ENCODE measurements at regions not wholly inside any gene's neighbourhood (a gene's known extent, or its start where the extent isn't known, plus 50 kb on each side); places are given as distances from the start of the nearest gene placed in this dataset.
"Not testable (repeated sequence)": the region's sequence is repeated elsewhere in the genome, so short reads cannot be mapped to it uniquely, and the experiment has no call there.

- no peak for DNase-seq
These were observed 264.3 kb upstream of the ARHGEF26 start for GRCh38 chr3:153856932-153857331.

GRCh38 chr3:153864793-153865192 lies 256.4 kb upstream of the ARHGEF26 start:
- no peak for DNase-seq

- no peak for DNase-seq
These were observed 254.3 kb upstream of the ARHGEF26 start for GRCh38 chr3:153866901-153867300.

DNA sequence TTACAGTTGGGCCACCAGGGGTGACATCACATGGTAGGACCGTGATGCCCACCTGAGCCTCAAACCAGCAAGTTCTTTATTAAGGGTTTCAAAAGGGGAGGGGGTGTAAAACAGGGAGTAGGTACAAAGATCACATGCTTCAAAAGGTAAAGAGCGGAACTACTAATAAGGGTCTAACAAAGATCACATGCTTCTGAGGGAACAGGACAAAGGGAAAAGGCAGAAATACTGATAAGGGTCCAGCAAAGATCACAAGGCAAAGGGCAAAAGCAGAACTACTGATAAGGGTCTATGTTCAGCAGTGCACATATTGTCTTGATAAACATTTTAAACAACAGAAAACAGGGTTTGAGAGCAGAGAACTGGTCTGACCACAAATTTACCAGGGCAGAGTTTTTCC lies 246.8 kb upstream of the ARHGEF26 start:
- not testable (repeated sequence) for DNase-seq

GRCh38 chr3:153880493-153880892 lies 240.7 kb upstream of the ARHGEF26 start:
- DNase-seq, result no peak

- DNase-seq, result no peak
These were observed 240.0 kb upstream of the ARHGEF26 start for GRCh38 chr3:153881201-153881600.

DNA sequence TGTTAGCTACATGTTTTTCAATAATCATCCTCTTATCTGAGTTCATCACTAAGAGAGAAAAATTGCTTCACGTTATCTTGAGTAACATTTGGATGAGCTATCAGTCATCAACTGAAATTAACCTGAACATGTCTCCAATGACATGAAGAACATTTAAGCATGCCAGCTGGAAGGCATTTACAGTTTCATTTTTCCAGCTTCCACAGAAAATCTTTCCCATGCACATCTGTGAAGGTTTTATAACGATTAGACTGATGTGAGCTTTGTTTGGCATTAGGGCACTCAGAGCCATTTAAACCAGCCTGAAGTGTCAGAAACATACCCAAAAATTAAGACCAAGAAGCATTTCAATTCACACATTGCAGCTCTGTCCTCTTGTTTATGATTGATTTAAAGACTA lies 235.8 kb upstream of the ARHGEF26 start:
- no peak for DNase-seq

- no peak for DNase-seq
These were observed 231.3 kb upstream of the ARHGEF26 start for GRCh38 chr3:153889905-153890334.

DNA sequence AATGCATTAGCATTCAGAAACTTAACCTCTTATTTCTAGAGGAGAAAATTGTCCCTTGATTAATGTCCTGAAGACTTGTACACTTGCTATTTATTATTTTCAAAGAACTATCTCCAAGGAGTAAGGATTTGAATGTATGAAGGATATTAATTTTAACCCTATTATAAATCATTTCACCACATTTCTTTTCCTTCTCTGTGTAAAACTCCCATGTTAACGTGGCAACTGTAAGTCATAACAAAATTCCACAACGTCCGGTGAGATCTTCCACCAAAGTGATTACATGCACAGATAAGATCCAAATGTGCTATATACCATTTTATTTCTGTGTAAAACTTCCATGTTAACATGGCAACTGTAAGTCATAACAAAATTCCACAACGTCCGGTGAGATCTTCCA lies 229.1 kb upstream of the ARHGEF26 start:
- no peak for DNase-seq

GRCh38 chr3:153894857-153895256 lies 226.3 kb upstream of the ARHGEF26 start:
- no peak for DNase-seq

- no peak for DNase-seq
These were observed 225.0 kb upstream of the ARHGEF26 start for GRCh38 chr3:153896197-153896596.

GRCh38 chr3:153897025-153897723 lies 224.0 kb upstream of the ARHGEF26 start:
- no peak for DNase-seq

DNA sequence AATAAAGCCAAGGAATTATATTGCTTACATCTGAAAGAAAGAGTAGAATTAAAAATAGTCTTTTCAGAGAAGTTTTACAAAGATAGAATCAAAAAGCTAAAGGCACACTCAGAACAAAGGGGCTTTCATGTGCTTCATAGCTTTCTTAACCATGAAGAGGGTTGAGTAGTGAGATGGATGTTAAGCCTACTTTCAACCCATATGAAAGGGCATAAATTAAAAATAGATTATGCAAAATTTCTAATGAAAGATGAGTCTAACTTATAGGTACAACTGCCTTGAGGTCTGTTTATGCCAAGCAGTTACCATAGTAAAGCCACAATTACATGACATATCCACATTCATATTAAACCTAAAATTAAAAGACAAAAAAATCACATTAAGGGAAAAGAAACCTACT lies 223.3 kb upstream of the ARHGEF26 start:
- DNase-seq, result no peak

- no peak for DNase-seq
These were observed 220.0 kb upstream of the ARHGEF26 start for GRCh38 chr3:153901152-153901551.

DNA sequence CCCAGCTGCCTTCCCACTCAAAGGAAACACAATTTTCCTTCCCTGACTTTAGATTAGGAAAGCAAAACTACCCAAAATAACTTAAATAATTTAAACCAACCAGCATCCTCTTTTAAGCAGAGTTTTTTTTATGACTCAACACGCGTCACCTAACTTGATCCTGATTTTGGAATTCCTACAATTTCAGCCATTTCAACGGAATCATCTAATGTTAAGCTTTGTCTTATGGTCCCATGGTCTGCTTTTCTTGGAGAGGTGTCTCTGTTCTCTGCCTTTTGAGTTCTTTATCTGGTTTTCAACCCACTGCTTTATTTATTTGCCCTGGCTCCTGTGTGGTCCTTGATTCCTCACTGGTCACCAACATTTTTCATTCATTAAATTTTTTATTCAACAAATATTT lies 219.2 kb upstream of the ARHGEF26 start:
- DNase-seq, result no peak

GRCh38 chr3:153903430-153903829 lies 217.8 kb upstream of the ARHGEF26 start:
- no peak for DNase-seq

GRCh38 chr3:153906366-153906765 lies 214.8 kb upstream of the ARHGEF26 start:
- no peak for DNase-seq

- DNase-seq, result no peak
These were observed 210.8 kb upstream of the ARHGEF26 start for GRCh38 chr3:153910387-153910786.

DNA sequence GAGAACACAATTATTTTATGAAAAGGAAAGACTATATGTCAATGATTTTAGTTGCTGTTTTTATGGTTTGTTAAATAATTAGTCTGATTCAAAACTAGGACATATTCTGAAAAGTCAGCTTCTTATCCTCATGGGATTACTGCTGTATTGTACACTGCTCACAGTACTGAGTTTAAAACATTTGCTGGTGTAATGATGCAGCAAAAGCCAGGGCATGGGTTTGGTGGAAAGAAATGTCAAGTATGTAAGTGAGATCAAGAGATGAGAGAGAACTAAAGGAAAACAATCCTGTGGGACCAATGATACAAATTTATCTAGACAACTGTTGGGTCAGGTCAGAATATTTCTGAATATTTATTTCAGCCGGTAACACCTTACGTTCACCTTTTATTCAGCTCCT lies 210.1 kb upstream of the ARHGEF26 start:
- no peak for DNase-seq

DNA sequence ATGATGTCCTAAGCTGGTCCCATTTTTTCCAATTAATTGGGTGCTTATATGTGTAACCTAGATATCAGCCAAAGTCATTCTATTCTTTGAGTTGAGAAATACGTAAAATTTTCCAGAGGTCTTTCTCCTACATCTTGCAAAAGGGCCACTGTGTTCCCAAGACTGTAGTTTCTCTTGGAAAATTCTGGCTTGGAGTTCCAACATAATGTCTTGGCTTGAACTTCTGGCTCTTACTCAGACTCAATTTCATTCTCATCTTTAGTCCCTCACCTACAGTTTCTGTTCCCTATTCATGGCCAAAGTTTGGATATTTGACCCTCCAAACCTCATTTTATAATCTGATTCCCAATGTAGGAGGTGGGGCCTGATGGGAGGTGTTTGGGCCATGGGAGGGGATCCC lies 201.4 kb upstream of the ARHGEF26 start:
- no peak for DNase-seq

GRCh38 chr3:153921826-153922225 lies 199.4 kb upstream of the ARHGEF26 start:
- DNase-seq, result no peak

GRCh38 chr3:153925841-153926514 lies 195.2 kb upstream of the ARHGEF26 start:
- no peak for DNase-seq

DNA sequence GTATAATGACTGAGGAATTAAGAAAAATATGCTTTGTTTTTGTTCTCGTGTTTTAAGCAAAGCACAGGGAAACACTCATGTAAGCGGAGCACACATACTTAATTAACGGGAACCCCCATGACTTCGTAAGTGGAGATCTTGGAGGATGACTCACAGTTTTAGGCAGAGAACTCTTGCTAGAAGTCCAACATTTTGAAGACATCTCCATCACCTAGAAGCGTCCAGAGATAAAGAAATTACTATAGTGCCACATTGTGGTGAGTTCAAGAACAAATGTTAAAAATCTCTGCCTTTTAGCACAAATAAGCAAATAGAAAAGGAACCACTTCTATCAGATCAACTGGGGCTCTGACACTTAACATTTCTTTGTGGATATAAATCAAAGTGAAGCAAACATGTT lies 194.1 kb upstream of the ARHGEF26 start:
- DNase-seq, result no peak

GRCh38 chr3:153928851-153929250 lies 192.3 kb upstream of the ARHGEF26 start:
- DNase-seq, result no peak

DNA sequence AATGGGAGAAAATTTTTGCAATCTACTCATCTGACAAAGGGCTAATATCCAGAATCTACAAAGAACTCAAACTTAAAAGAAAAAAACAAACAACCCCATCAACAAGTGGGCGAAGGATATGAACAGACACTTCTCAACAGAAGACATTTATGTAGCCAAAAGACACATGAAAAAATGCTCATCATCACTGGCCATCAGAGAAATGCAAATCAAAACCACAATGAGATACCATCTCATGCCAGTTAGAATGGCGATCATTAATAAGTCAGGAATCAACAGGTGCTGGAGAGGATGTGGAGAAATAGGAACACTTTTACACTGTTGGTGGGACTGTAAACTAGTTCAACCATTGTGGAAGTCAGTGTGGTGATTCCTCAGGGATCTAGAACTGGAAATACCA lies 187.7 kb upstream of the ARHGEF26 start:
- DNase-seq, result not testable (repeated sequence)

Data from stimulated activated CD4-positive, alpha-beta T cell treated with anti-CD3 and anti-CD28 coated beads, Interleukin-2, amount 100 ng/mL, for 24 hours (primary cell).